ENCODE measurements at regions not wholly inside any gene's neighbourhood (a gene's known extent, or its start where the extent isn't known, plus 50 kb on each side); places are given as distances from the start of the nearest gene placed in this dataset.
"Not testable (repeated sequence)": the region's sequence is repeated elsewhere in the genome, so short reads cannot be mapped to it uniquely, and the experiment has no call there.

DNA sequence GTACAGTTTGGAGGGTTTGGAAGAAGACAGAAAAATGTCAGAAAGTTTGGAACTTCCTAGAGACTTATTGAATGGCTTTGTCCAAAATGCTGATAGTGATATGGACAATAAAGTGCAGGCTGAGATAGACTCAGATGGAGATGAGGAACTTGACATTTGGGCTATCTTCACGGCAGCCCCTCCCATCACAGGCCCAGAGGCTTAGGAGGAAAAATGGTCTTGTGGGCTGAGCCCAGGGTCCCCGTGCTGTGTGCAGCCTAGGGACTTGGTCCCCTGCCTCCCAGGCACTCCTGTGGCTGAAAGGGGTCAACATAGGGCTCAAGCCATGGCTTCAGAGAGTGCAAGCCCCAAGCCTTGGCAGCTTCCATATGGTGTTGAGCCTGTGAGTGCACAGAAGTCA, 79.0 kb downstream of the CMAS start:
- DNase-seq (ENCODE audit: extremely low spot score) = no peak
- POLR2A ChIA-PET = no interaction called here
- TF ChIP-seq, protein P1, sequence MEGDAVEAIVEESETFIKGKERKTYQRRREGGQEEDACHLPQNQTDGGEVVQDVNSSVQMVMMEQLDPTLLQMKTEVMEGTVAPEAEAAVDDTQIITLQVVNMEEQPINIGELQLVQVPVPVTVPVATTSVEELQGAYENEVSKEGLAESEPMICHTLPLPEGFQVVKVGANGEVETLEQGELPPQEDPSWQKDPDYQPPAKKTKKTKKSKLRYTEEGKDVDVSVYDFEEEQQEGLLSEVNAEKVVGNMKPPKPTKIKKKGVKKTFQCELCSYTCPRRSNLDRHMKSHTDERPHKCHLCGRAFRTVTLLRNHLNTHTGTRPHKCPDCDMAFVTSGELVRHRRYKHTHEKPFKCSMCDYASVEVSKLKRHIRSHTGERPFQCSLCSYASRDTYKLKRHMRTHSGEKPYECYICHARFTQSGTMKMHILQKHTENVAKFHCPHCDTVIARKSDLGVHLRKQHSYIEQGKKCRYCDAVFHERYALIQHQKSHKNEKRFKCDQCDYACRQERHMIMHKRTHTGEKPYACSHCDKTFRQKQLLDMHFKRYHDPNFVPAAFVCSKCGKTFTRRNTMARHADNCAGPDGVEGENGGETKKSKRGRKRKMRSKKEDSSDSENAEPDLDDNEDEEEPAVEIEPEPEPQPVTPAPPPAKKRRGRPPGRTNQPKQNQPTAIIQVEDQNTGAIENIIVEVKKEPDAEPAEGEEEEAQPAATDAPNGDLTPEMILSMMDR (IDR thresholded peaks at IDR 0.05; ENCODE audit: control extremely low read depth, extremely low read depth, low read depth, missing control alignments) = no peak
- CTCF ChIA-PET = interaction anchor here (1.3 kb wide), 1 partner anchor 24 kb away, joined by 3 read pairs; no protein-coding TSS in a partner anchor

DNA sequence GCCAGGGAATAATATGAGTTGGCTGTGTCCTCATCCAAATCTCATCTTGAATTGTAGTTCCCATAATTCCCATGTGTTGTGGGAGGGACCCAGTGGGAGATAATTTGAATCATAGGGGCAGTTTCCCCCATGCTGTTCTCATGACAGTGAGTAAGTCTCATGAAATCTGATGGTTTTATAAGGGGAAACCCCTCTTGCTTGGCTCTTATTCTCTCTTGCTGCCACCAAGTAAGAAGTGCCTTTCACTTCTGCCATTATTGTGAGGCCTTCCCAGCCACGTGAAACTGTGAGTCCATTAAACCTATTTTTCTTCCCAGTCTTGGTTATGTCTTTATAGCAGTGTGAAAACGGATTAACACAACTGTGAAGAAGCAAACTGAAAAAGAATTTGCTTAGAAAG, 80.1 kb downstream of the CMAS start:
- CTCF ChIA-PET; POLR2A ChIA-PET; DNase-seq (ENCODE audit: extremely low spot score): not testable (repeated sequence)

DNA sequence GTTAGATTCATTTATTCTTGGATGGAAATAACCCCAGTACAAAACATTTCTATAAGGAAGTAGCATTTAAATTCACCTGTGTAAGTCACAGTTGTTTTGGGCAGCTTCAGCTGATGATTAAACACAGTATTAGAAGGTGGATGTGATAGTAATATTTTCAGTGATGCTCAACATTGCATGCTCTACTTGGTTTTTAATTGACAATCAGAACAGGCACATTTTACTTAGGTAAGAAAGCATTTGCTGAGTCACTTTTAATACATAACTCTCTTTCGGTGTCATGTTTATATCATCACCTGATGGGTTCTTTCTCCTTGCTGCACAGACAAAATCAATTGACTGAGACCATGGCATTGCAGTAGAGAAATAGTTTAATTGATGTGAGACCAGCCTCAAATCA, 80.7 kb downstream of the CMAS start:
- DNase-seq (ENCODE audit: extremely low spot score) = no peak
- TF ChIP-seq, protein P1 (IDR thresholded peaks at IDR 0.05; ENCODE audit: control extremely low read depth, extremely low read depth, low read depth, missing control alignments) = no peak
- CTCF ChIA-PET = no interaction called here
- POLR2A ChIA-PET = no interaction called here

DNA sequence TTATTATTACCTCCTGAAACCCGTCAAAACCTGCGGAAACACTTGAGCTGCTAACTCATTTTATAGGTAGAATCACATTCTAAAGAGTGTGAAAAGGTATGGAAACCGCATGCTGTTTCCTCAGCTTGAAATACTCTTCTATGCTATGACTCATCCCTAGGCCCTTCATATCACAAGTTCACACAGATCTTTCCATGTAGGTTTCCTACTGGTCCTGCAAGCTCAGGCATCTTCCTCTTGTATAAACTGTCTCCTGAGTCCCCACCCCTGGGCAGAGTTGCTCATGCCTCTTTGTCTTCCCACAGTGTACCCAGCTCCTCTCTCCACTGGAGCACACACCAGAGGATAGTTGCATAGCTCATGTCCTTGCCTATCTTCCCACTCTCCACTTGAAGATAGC, 84.7 kb downstream of the CMAS start:
- POLR2A ChIA-PET = no interaction called here
- TF ChIP-seq, protein P1 (IDR thresholded peaks at IDR 0.05; ENCODE audit: control extremely low read depth, extremely low read depth, low read depth, missing control alignments) = no peak
- CTCF ChIA-PET = interaction anchor here (0.7 kb wide), 1 partner anchor 11 kb away, joined by 3 read pairs; no protein-coding TSS in a partner anchor
- no peak for DNase-seq (ENCODE audit: extremely low spot score)

DNA sequence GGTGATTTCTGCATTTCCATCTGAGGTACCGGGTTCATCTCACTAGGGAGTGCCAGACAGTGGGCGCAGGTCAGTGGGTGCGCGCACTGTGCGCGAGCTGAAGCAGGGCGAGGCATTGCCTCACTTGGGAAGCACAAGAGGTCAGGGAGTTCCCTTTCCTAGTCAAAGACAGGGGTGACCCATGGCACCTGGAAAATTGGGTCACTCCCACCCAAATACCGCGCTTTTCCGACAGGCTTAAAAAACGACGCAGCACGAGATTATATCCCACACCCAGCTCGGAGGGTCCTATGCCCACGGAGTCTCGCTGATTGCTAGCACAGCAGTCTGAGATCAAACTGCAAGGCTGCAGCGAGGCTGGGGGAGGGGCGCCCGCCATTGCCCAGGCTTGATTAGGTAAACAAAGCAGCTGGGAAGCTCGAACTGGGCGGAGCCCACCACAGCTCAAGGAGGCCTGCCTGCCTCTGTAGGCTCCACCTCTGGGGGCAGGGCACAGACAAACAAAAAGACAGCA, 90.6 kb downstream of the CMAS start:
- DNase-seq (ENCODE audit: extremely low spot score); CTCF ChIA-PET; POLR2A ChIA-PET: not testable (repeated sequence)
